Stimulated activated naive CD8-positive, alpha-beta T cell treated with anti-CD3 and anti-CD28 coated beads, Interleukin-15, Interleukin-2, amounts not matched to agents 100 U/mL and 50 U/mL, for 24 hours (primary cell): ENCODE measurements at regions not wholly inside any gene's neighbourhood (a gene's known extent, or its start where the extent isn't known, plus 50 kb on each side); places are given as distances from the start of the nearest gene placed in this dataset.

Experiments
- ATAC-seq: fragments of 150-1000 bp; cut with Tn5 transposase; one replicate; pipeline ENCODE4 v1.10.0; 2021
- DNase-seq: peaks from one replicate; pipeline ENCODE4 v3.0.0; 2021

- DNase-seq: no peak
- no peak for ATAC-seq
Observed at GRCh38 chr18:40875101-40875615, 1079.9 kb upstream of the PIK3C3 start.

DNA sequence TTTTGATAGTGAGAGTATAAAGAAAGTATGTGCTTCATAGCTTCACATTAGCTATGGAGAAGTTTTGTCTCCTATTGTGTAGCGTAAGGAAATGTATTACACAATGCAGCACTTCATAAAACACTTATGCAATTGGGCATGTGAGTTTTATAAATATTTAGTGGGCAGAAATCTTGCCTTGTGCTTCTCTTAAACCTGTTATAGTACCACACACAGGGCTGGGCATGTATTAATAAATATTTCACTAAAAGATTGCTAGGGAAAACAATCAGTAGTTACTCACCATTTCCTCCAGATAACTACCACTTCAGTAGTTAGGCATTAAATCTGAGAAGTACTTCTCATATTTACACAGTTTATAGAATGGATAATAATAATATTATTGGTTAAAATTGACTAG, 1080.8 kb upstream of the PIK3C3 start:
- ATAC-seq: no peak
- no peak for DNase-seq

DNA sequence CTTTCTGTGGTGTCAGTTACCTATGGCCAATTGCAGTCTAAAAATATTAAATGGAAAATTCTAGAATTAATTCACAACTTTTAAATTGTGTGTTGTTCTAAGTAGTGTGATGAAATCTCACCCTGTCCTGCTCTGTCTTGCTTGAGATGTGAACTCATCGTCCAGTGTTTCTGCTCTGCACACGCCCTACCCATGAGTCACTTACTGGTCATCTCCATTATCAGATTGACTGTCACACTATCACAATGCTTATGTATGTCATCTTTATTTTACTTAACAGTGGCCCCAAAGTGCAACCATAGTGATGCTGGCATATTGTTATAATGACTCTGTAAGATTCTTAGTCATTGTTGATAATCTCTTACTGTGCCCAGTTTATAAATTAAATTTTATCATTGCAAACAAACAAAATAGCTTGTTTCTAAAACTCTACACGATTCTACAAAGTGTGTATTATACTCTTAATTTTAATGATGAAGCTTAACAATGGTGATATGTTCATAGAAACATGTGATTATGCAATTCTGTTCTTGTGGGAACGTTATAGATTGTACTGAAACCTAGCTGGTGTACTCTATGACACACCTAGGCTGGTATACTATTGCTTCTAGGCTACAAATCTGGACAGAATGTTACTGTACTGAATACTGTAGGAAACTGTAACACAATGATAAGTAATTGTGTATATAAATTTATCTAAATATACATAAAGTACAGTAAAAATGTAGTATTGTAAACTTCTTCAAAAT, 1086.8 kb upstream of the PIK3C3 start:
- ATAC-seq (no peak), DNase-seq (no peak)

- DNase-seq: no peak
- no peak for ATAC-seq
Observed at GRCh38 chr18:40867459-40867858, 1087.6 kb upstream of the PIK3C3 start.

GRCh38 chr18:40866968-40867367, 1088.1 kb upstream of the PIK3C3 start:
- no peak for ATAC-seq
- DNase-seq: no peak

DNA sequence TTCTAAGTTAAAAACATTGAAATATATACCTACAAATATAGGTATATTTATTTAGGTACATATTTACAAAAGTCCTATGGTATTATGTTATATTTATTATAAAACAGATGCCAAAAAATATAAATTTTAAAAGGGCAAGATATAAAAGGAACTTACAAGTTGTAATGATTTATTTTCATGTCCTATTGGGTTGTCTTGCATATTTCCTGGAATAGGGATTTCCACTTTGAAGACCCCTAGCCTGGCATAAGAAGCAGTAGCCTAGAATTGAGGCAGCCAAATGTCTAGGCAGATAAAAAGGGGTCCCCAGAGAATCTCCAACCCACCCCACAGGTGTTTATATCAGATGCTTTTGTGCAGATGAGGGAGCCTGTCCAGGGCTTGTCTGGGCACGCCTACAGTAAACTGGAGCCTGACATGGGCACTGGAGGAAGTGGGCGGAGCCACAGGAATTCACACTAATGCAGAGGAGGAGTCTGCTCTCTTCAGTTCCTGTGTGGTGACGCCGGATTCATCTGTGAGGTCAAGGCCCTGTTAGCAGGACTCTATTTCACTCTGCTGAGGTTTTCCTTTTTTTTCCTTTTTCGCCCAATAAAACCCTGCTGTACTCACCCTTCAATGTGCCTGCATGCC, 1088.9 kb upstream of the PIK3C3 start:
- no peak for ATAC-seq
- DNase-seq: no peak

- DNase-seq (no peak), ATAC-seq (no peak)
Observed at GRCh38 chr18:40864846-40865245, 1090.2 kb upstream of the PIK3C3 start.

- DNase-seq: no peak
- ATAC-seq: no peak
Observed at GRCh38 chr18:40863801-40864200, 1091.2 kb upstream of the PIK3C3 start.

GRCh38 chr18:40860189-40860588, 1094.8 kb upstream of the PIK3C3 start:
- ATAC-seq (no peak), DNase-seq (no peak)

- no peak for ATAC-seq
Observed at GRCh38 chr18:40855661-40856060, 1099.4 kb upstream of the PIK3C3 start.

GRCh38 chr18:40852406-40852805, 1102.6 kb upstream of the PIK3C3 start:
- no peak for DNase-seq
- no peak for ATAC-seq

More at GRCh38 chr18:40855661-40856060, 1099.4 kb upstream of the PIK3C3 start:
- no peak for DNase-seq

- DNase-seq (no peak), ATAC-seq (no peak)
Observed at GRCh38 chr18:40851014-40851429, 1104.0 kb upstream of the PIK3C3 start.

DNA sequence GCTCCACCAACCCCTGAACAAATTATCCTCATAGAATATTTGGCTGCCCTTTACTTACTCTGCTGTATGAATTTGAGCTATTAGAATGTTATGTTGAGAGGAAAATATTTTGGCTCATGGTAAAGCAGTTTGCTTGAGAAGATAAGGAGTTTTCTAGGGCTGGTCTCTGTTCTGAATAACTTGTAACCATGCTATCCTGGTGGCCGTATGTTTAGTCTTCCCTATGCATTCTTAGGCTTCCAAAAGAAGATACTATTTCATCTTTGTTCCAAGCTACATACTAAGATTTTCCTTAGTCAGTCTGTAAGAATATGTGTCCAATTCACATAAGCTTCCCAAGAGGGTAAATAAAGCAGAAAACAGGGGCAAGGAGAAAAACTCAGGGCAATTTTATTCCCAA, 1105.1 kb upstream of the PIK3C3 start:
- DNase-seq (no peak), ATAC-seq (no peak)

- DNase-seq: no peak
- no peak for ATAC-seq
Observed at GRCh38 chr18:40841467-40841866, 1113.6 kb upstream of the PIK3C3 start.

- ATAC-seq (no peak), DNase-seq (no peak)
Observed at GRCh38 chr18:40841063-40841462, 1114.0 kb upstream of the PIK3C3 start.

DNA sequence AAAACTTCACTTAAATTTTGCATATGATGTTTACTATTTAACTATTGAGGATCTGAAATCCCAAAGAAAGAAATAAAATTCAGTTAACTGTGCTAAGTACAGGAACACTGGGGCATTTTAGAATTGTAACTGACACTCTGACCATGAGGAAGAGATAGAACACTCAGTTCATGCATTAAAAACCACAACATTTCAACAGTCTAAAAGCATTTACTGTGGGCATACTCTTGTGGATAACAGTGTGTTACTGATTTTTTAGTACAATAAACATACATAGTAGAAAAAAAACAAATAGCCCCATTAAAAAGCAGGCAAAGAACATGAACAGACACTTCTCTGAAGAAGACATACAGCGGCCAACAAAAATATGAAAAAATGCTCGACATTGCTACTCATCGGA, 1122.7 kb upstream of the PIK3C3 start:
- ATAC-seq: no peak
- DNase-seq: no peak

- no peak for ATAC-seq
- no peak for DNase-seq
Observed at GRCh38 chr18:40824291-40824690, 1130.7 kb upstream of the PIK3C3 start.

- DNase-seq (no peak), ATAC-seq (no peak)
Observed at GRCh38 chr18:40821596-40822243, 1133.3 kb upstream of the PIK3C3 start.

GRCh38 chr18:40812981-40813515, 1142.0 kb upstream of the PIK3C3 start:
- DNase-seq: no peak
- no peak for ATAC-seq

DNA sequence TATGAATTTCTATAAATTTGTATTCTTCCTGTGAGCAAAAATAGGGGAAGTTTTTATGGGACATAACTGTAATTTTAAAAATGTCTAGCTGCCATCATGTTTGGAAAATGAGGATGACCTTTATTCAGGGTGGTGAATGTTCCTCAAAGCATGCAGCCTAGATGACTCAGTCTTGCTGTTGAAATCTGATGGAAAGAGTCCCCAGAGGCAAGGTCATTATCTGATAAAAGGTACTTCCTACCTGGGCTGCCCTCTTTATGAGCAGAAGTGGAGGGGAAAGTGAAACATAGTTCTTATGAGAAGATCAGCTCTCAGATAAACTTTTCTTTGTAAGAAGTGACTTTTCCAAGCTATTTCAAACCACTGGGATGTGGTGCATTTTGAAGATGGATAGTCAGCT, 1144.7 kb upstream of the PIK3C3 start:
- DNase-seq: no peak
- no peak for ATAC-seq

- DNase-seq (no peak), ATAC-seq (no peak)
Observed at GRCh38 chr18:40789286-40789685, 1165.7 kb upstream of the PIK3C3 start.

DNA sequence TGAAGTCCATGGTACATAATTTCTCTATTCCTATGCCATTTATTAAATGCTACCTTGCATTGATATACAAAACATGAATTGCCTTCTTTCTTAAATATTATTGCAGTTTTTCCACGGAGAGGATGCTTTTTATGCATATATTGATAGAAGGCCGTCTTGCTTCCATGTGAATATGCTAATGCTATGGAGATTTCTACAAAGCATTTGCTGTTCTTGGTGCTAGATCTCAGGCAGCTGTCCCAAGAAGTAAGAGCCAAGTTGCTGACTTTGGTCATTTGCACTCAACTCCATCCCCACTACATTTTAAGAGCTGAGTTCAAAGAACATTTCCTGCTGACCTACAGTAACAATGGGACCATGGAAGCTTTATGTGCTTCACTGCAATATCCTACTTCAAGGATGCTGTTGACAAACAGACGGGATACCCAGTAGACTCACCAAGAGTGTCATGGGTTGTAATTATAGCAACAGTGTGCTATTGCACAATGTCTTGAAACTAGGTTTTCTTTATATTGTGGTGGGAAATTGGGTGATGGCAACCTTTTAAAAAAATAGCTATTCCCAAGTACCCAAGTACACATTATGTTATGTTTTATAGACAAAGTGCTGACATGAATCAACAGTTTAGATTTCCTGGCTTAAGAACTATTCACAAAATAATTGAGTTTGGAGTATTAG, 1172.4 kb upstream of the PIK3C3 start:
- no peak for DNase-seq
- no peak for ATAC-seq
